ENCODE measurements at regions not wholly inside any gene's neighbourhood (a gene's known extent, or its start where the extent isn't known, plus 50 kb on each side); places are given as distances from the start of the nearest gene placed in this dataset.

DNA sequence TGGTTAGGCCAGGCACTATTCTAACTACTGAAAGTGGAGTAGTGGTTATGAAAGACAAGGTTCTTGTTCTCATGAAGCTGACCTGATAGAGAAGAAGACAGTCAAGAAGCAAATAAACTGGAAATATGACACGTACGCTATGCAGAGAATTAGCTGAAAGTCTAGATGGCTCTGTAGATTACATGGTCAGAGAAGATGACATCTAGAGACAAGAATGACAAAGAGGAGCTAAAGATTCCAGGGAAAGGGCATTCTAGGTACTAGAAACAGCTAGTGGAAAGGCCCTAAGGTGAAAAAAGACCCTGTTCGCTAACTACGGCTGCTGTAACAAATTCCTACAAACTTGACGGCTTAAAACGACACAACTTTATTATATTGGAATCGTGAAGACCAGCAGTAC, 68.0 kb upstream of the NRIP1 start:
- TF ChIP-seq CTCF (conservative IDR thresholded peaks at IDR 0.05) (no peak), ZFX (IDR thresholded peaks at IDR 0.05) (no peak)

All from C4-2B (cell line).